Lower leg skin (tissue), 3 donors: ENCODE measurements at regions not wholly inside any gene's neighbourhood (a gene's known extent, or its start where the extent isn't known, plus 50 kb on each side); places are given as distances from the start of the nearest gene placed in this dataset.

ENCODE experiments used
- CTCF ChIP-seq, 3 donors: fragments of 450-650 bp; IDR thresholded peaks; one replicate each; pipeline ENCODE4 v1.5.1; 2016; ENCODE audit warnings: antibody characterized with exemption in 3 of 3, mild to moderate bottlenecking in 3 of 3, moderate library complexity in 2 of 3
- POLR2A ChIP-seq, 2 donors: fragments of 450-650 bp; IDR thresholded peaks; one replicate each; pipeline ENCODE4 v1.6.1; 2016 to 2017; ENCODE audit warnings: antibody characterized with exemption in 2 of 2, mild to moderate bottlenecking in 1 of 2, moderate library complexity in 1 of 2

DNA sequence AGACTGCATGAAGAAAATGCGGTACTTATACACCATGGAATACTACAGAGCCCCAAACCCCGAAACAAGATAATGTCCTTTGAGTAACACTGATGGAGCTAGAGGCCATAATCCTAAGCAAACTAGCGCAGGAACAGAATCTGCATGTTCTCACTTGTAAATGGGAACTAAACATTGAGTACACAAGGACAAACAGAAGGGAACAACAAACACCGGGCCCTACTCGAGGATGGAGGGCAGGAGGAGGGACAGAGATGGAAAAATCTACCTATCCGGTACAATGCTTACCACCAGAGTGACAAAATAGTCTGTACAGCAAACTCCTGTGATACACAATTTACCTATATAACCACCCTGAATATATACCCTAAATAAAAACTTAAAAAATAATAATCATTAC is 507.9 kb downstream of the IPMK start:
- TF ChIP-seq CTCF (IDR thresholded peaks at IDR 0.05) (no peak), POLR2A (IDR thresholded peaks at IDR 0.05) (no peak)
